Right lobe of liver (tissue), 6 donors: ENCODE measurements at regions not wholly inside any gene's neighbourhood (a gene's known extent, or its start where the extent isn't known, plus 50 kb on each side); places are given as distances from the start of the nearest gene placed in this dataset.
A peak's percentile ranks its signal among the peaks of the same experiment; 100 is the strongest.
"Not testable (repeated sequence)": the region's sequence is repeated elsewhere in the genome, so short reads cannot be mapped to it uniquely, and the experiment has no call there.

Experiments
- ATAC-seq, 4 donors: fragments of 200-7000 bp; cut with Tn5 transposase; one replicate each; pipeline ENCODE4 v1.9.1; 2020; ENCODE audit warnings: mild to moderate bottlenecking in 4 of 4, moderate library complexity in 4 of 4
- DNase-seq, 3 donors: peaks; one replicate each; pipeline ENCODE4 v3.0.0-alpha.2; 2020
- H3K27ac ChIP-seq, 3 donors: fragments of 200-600 bp; one replicate each; pipeline ENCODE4 v1.8.0; 2022
- H3K27me3 ChIP-seq, 2 donors: fragments of 200-600 bp; one replicate each; pipeline ENCODE4 v1.8.0; 2022
- H3K36me3 ChIP-seq, 4 donors: fragments of 200-600 bp; sonication (generic) in 1 of 4; one replicate each; pipeline versions ENCODE4 v1.5.1 to v1.8.0; 2017 to 2022; ENCODE audit warnings: control low read depth in 1 of 4
- H3K4me1 ChIP-seq, 4 donors: fragments of 200-600 bp; sonication (generic) in 1 of 4; one replicate each; pipeline versions ENCODE4 v1.5.1 to v1.8.0; 2017 to 2022; ENCODE audit warnings: control low read depth in 1 of 4
- H3K4me3 ChIP-seq, 3 donors: fragments of 200-600 bp; one replicate each; pipeline ENCODE4 v1.8.0; 2022
- H3K9me3 ChIP-seq, 4 donors: fragments of 200-600 bp; sonication (generic) in 1 of 4; one replicate each; pipeline versions ENCODE4 v1.5.1 to v1.8.0; 2017 to 2022; ENCODE audit warnings: control low read depth in 1 of 4
- POLR2A ChIP-seq: fragments of 450-650 bp; IDR thresholded peaks from one replicate; pipeline ENCODE4 v1.6.1; 2017; ENCODE audit warnings: antibody characterized with exemption, mild to moderate bottlenecking
- WGBS: methylation state at CpG from one replicate; pipeline ENCODE4 v1.1.6; 2018; ENCODE audit warnings: low coverage, low lambda C conversion rate; ENCODE audit not compliant: insufficient coverage; ENCODE audit errors: missing lambda C conversion rate; 5-methylcytosine and 5-hydroxymethylcytosine counted together
- intact Hi-C, 2 donors: fragments of 100-400 bp; cut with DNase I; formaldehyde crosslinking; loops; one replicate each; pipeline versions ENCODE4 v1.11.2 to v1.14.1; 2022
- TF ChIP-seq, protein P1 (sequence below), 4 donors: fragments of 200-600 bp in 3 of 4; fragments of 450-650 bp in 1 of 4; IDR thresholded peaks; one replicate each; pipeline versions ENCODE4 v1.5.1 to v1.8.0; 2016 to 2022; ENCODE audit warnings: antibody characterized with exemption in 4 of 4, mild to moderate bottlenecking in 2 of 4
- donor health status: DM: no; HTN: yes; CAD: no.
- donor health status: DM: no; HTN: no; CAD: no.
- donor health status: DM: no; HTN: no; CAD: no.
- donor health status: DM: no; HTN: yes; CAD: no.
- donor health status: DM: no; HTN: yes; CAD: no.

- H3K9me3 ChIP-seq = no peaks in the 10 kb centered on the region
- no peak for ATAC-seq
- intact Hi-C loops = no loop called here
Measured at GRCh38 chr13:73816702-73817101, 317.5 kb downstream of the KLF12 start.

GRCh38 chr13:73815796-73816195, 318.4 kb downstream of the KLF12 start:
- no peak for ATAC-seq
- Histone ChIP-seq H3K27me3 (no peaks in the 10 kb centered on the region), H3K4me3 (no peak overlapping the region), H3K27ac (no peak overlapping the region), H3K36me3 (no peaks in the 10 kb centered on the region), H3K4me1 (no peaks in the 10 kb centered on the region), H3K9me3 (no peaks in the 10 kb centered on the region)
- intact Hi-C loops = no loop called here
- TF ChIP-seq POLR2A = no peak
- TF ChIP-seq, protein P1, sequence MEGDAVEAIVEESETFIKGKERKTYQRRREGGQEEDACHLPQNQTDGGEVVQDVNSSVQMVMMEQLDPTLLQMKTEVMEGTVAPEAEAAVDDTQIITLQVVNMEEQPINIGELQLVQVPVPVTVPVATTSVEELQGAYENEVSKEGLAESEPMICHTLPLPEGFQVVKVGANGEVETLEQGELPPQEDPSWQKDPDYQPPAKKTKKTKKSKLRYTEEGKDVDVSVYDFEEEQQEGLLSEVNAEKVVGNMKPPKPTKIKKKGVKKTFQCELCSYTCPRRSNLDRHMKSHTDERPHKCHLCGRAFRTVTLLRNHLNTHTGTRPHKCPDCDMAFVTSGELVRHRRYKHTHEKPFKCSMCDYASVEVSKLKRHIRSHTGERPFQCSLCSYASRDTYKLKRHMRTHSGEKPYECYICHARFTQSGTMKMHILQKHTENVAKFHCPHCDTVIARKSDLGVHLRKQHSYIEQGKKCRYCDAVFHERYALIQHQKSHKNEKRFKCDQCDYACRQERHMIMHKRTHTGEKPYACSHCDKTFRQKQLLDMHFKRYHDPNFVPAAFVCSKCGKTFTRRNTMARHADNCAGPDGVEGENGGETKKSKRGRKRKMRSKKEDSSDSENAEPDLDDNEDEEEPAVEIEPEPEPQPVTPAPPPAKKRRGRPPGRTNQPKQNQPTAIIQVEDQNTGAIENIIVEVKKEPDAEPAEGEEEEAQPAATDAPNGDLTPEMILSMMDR (IDR thresholded peaks at IDR 0.05) = no peak
- no peak for DNase-seq

More at GRCh38 chr13:73816702-73817101, 317.5 kb downstream of the KLF12 start:
- no CpG with 5 or more reads among the region's 2 CpGs for WGBS
- TF ChIP-seq, protein P1 (IDR thresholded peaks at IDR 0.05) = no peak
- TF ChIP-seq POLR2A = no peak
- Histone ChIP-seq H3K36me3 (no peaks in the 10 kb centered on the region), H3K27me3 (no peaks in the 10 kb centered on the region), H3K4me3 (no peak overlapping the region), H3K27ac (no peak overlapping the region), H3K4me1 (no peaks in the 10 kb centered on the region)
- no peak for DNase-seq

GRCh38 chr13:73810647-73811046, 323.6 kb downstream of the KLF12 start:
- no peak overlapping the region for H3K4me3 ChIP-seq
- no peaks in the 10 kb centered on the region for H3K36me3 ChIP-seq
- ATAC-seq = no peak
- no peaks in the 10 kb centered on the region for H3K9me3 ChIP-seq
- H3K27me3 ChIP-seq = no peaks in the 10 kb centered on the region
- no peak overlapping the region for H3K27ac ChIP-seq
- no peak for DNase-seq
- no peak for TF ChIP-seq POLR2A
- TF ChIP-seq, protein P1 (IDR thresholded peaks at IDR 0.05) = no peak
- 80% methylated on average over 1 of the region's 1 CpG for WGBS
- H3K4me1 ChIP-seq = peaks cover 0 to 4% (median 0%) of the 10 kb centered on the region in 4 donors
- intact Hi-C loops = no loop called here

- TF ChIP-seq POLR2A = no peak
- TF ChIP-seq, protein P1 (IDR thresholded peaks at IDR 0.05) = no peak
- Histone ChIP-seq H3K27me3 (no peaks in the 10 kb centered on the region), H3K36me3 (no peaks in the 10 kb centered on the region), H3K27ac (no peak overlapping the region), H3K4me3 (no peak overlapping the region), H3K9me3 (no peaks in the 10 kb centered on the region), H3K4me1 (peaks cover 0 to 4% (median 0%) of the 10 kb centered on the region in 4 donors)
- no peak for DNase-seq
- intact Hi-C loops = no loop called here
- ATAC-seq = peak in 3 of 4 donors; percentile 42 to 91 (median 54)
- WGBS = 30% methylated on average over 1 of the region's 1 CpG
Measured at GRCh38 chr13:73809561-73809960, 324.6 kb downstream of the KLF12 start.

GRCh38 chr13:73808318-73808717, 325.9 kb downstream of the KLF12 start:
- Histone ChIP-seq H3K4me1 (peaks cover 0 to 4% (median 0%) of the 10 kb centered on the region in 4 donors), H3K27ac (no peak overlapping the region), H3K27me3 (no peaks in the 10 kb centered on the region), H3K4me3 (no peak overlapping the region), H3K36me3 (no peaks in the 10 kb centered on the region), H3K9me3 (no peaks in the 10 kb centered on the region)
- TF ChIP-seq, protein P1 (IDR thresholded peaks at IDR 0.05) = no peak
- no peak for TF ChIP-seq POLR2A
- WGBS = 41% methylated on average over 5 of the region's 5 CpGs
- intact Hi-C loops = no loop called here
- no peak for ATAC-seq
- no peak for DNase-seq

- H3K4me3 ChIP-seq, H3K36me3 ChIP-seq, H3K27ac ChIP-seq, intact Hi-C loops, H3K9me3 ChIP-seq, H3K27me3 ChIP-seq, H3K4me1 ChIP-seq, ATAC-seq, DNase-seq: not testable (repeated sequence)
- WGBS = 87% methylated on average over 3 of the region's 6 CpGs
Measured at GRCh38 chr13:73805326-73805958, 328.8 kb downstream of the KLF12 start.
